ENCODE measurements at regions not wholly inside any gene's neighbourhood (a gene's known extent, or its start where the extent isn't known, plus 50 kb on each side); places are given as distances from the start of the nearest gene placed in this dataset.

- DNase-seq (no peak), ATAC-seq (replicated peaks) (no peak)
- Mint-ChIP-seq H3K36me3 (peaks cover 0 to 4% of the 10 kb centered on the region in 2 donors), H3K27me3 (no peaks in the 10 kb centered on the region), H3K9me3 (peaks cover 0 to 1% of the 10 kb centered on the region in 2 donors), H3K4me3 (no peak overlapping the region), H3K4me1 (peaks cover 2 to 6% of the 10 kb centered on the region in 2 donors), H3K27ac (no peak overlapping the region)
Measured at GRCh38 chr9:80046481-80046880, 474.7 kb downstream of the TLE4 start.

DNA sequence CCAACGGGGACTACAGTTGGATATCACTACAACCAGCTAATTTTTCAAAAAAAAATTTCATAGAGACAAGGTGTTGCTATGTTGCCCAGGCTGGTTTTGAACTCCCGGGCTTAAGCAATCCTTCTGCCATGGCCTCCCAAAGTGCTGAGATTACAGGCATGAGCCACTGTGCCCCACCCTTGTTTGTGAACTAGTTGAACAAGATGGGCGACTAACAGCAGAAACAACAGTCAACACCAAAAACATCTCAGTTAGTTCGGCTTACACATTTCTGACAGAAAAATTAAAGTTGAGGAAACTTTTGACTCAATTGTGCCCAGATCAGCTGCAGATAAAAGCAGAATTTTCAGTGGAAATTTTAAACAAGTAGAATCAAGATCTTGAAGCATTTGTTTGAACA, 470.1 kb downstream of the TLE4 start:
- Mint-ChIP-seq H3K4me1 (peaks cover 2 to 6% of the 10 kb centered on the region in 2 donors), H3K9me3 (peaks cover 0 to 3% of the 10 kb centered on the region in 2 donors), H3K36me3 (no peaks in the 10 kb centered on the region), H3K4me3 (no peak overlapping the region), H3K27me3 (no peaks in the 10 kb centered on the region), H3K27ac (no peak overlapping the region)
- DNase-seq = no peak
- ATAC-seq (replicated peaks) = no peak

DNA sequence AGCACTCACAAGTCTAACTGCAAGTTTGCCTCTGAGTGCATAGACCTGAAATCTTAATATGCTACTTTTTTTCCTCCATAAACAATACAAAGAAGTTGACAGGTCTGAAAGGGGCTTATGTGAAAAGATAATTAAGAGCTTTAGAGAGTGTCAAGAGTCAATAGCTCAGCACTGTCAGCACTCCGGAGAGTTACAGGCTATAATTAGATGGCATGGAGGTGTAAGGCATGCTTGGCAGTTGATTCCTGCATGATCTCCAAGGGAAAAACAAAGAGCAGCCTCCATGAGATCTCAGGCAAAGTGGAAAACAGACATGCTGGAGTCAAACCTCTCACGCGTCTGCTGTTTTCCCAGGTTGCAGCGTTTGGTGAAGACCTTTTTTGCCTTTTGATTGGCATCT, 468.7 kb downstream of the TLE4 start:
- Mint-ChIP-seq H3K27ac (no peak overlapping the region), H3K4me3 (no peak overlapping the region), H3K36me3 (no peaks in the 10 kb centered on the region), H3K9me3 (peaks cover 0 to 3% of the 10 kb centered on the region in 2 donors), H3K4me1 (peaks cover 2 to 6% of the 10 kb centered on the region in 2 donors), H3K27me3 (no peaks in the 10 kb centered on the region)
- no peak for DNase-seq
- no peak for ATAC-seq (replicated peaks)

- peaks cover 0 to 10% of the 10 kb centered on the region in 2 donors for H3K36me3 Mint-ChIP-seq
- H3K4me3 Mint-ChIP-seq = no peak overlapping the region
- H3K27ac Mint-ChIP-seq = no peak overlapping the region
- no peak for ATAC-seq (replicated peaks)
- H3K27me3 Mint-ChIP-seq = no peaks in the 10 kb centered on the region
- H3K4me1 Mint-ChIP-seq = peaks cover 6 to 21% of the 10 kb centered on the region in 2 donors
- DNase-seq = no peak
- peaks cover 12 to 16% of the 10 kb centered on the region in 2 donors for H3K9me3 Mint-ChIP-seq
Measured at GRCh38 chr9:80030801-80031200, 459.0 kb downstream of the TLE4 start.

DNA sequence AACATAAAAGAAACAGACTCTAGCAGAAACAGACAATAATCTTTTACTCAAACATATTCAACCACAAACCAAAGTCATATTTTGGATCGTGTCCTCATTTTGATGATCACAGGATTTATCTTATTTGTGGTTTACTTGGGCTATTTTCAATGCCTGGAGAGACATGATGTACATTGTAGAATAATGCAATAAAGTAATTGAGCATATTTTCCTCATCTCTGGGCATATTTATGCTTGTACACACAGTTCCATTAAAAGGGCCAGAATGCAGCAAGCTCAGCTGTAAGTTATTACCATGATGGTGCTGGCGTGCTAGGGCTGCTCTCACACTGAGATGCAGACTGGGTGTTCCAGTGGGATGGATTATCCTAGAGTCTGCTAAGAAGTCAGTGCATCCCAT, 456.7 kb downstream of the TLE4 start:
- DNase-seq (no peak), ATAC-seq (replicated peaks) (no peak)
- Mint-ChIP-seq H3K36me3 (peaks cover 2 to 8% of the 10 kb centered on the region in 2 donors), H3K27ac (no peak overlapping the region), H3K9me3 (peaks cover 9 to 13% of the 10 kb centered on the region in 2 donors), H3K27me3 (no peaks in the 10 kb centered on the region), H3K4me1 (peaks cover 13 to 35% of the 10 kb centered on the region in 2 donors), H3K4me3 (no peak overlapping the region)

DNA sequence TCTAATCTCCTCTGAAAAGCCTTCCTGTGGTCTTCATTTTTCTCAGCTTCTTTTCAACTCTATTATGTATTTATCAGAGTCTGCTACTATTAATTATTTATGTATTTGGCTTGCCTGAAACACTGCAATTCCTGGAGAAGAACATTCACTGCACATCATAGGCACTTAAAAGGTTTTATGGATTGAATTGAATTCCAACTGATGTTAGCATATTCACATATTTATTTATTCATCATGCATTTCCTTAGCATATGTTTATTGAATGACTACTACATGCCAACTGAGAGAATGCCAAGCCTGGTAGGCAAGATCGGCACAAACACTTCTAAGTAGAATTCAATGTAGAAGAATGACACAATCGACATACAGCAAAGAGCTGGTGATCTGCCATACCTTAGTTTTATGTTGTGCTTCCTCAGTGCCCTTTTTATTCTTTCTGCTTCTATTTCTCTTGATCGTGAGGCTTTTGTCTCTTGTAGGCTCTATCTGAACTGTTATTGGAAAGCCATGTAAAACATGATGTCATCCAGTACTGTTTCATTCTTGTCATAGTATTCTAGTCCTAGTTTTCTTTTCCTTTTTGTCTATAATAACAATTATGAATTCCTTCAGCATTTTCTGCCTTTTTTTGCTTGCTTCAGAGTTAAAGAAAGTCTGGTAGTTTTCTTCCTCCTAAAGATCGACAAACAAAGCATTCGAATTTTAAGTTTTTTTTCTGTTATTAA, 454.2 kb downstream of the TLE4 start:
- Mint-ChIP-seq H3K36me3 (peaks cover 4 to 6% of the 10 kb centered on the region in 2 donors), H3K9me3 (peaks cover 6 to 7% of the 10 kb centered on the region in 2 donors), H3K4me1 (peaks cover 24 to 60% of the 10 kb centered on the region in 2 donors), H3K27me3 (no peaks in the 10 kb centered on the region), H3K4me3 (no peak overlapping the region), H3K27ac (peak overlapping the region; percentile 6)
- DNase-seq (no peak), ATAC-seq (replicated peaks) (no peak)

DNA sequence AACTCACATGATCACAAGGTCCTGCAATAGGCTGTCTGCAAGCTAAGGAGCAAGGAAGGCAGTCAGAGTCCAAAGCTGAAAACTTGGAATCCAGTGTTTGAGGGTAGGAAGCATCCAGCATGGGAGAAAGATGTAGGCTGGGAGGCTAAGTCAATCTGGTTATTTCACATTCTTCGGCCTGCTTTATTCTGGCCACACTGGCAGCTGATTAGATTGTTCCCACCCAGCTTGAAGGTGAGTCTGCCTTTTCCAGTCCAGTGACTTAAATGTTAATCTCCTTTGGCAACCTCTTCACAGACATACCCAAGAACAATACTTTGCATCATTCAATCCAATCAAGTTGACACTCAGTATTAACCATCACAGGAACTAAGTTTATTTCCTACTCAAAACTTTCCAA, 453.4 kb downstream of the TLE4 start:
- Mint-ChIP-seq H3K4me1 (peaks cover 30 to 68% of the 10 kb centered on the region in 2 donors), H3K36me3 (peaks cover 4 to 6% of the 10 kb centered on the region in 2 donors), H3K27ac (no peak overlapping the region), H3K9me3 (peaks cover 6 to 7% of the 10 kb centered on the region in 2 donors), H3K4me3 (no peak overlapping the region), H3K27me3 (no peaks in the 10 kb centered on the region)
- no peak for ATAC-seq (replicated peaks)
- DNase-seq = no peak

DNA sequence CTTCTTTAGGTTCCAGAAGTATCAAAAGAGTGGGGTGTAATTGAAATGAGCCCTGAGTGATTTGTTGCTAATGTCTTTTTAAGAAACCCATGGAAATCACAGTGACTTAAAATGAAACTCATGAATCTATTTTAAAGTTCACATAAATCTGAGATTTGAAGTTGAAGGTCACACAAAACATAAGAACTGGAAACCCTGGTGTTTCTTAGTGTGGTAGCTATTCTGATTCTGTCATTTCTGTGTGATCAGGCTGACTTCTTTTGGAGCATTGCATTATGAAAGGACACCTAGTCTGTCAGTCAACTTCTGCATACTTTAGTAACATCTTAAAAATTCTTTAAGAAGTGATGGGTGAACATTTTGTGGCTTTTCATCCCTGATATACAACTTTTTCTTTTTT, 448.8 kb downstream of the TLE4 start:
- peaks cover 4 to 7% of the 10 kb centered on the region in 2 donors for H3K9me3 Mint-ChIP-seq
- H3K4me3 Mint-ChIP-seq = peak overlapping the region; percentile 46
- peak; percentile 90 for ATAC-seq (replicated peaks)

DNA sequence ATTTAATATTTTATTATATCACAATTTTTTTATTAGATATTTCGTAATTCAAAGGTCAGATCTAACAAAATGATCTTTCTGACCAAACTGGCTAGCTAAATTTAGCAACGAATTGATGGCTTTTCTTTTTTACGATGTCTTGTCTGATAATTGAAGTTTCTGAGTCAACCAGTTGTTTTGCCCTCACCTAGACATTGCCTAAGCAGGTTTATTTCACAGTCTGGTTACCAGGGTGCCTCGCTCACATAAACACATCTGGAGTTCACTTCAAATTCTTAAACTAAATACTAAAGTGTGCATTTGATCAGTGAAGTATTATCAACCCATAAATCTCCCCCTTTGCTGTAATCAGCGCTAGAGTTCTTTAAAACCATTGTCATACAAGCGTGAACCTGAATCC, 448.3 kb downstream of the TLE4 start:
- Mint-ChIP-seq H3K27ac (peak overlapping the region; percentile 88), H3K27me3 (no peaks in the 10 kb centered on the region), H3K4me3 (peak overlapping the region; percentile 46), H3K4me1 (peaks cover 25 to 43% of the 10 kb centered on the region in 2 donors), H3K9me3 (peaks cover 4 to 7% of the 10 kb centered on the region in 2 donors), H3K36me3 (peaks cover 4 to 6% of the 10 kb centered on the region in 2 donors)
- peak; percentile 22 to 48 for ATAC-seq (replicated peaks)
- no peak for DNase-seq

More for the DNA sequence above, 448.8 kb downstream of the TLE4 start:
- DNase-seq = no peak
- Mint-ChIP-seq H3K4me1 (peaks cover 27 to 46% of the 10 kb centered on the region in 2 donors), H3K36me3 (peaks cover 4 to 6% of the 10 kb centered on the region in 2 donors), H3K27me3 (no peaks in the 10 kb centered on the region), H3K27ac (peak overlapping the region; percentile 88)

- ATAC-seq (replicated peaks) (no peak), DNase-seq (no peak)
- Mint-ChIP-seq H3K27ac (no peak overlapping the region), H3K4me1 (peaks cover 12 to 26% of the 10 kb centered on the region in 2 donors), H3K36me3 (peaks cover 9 to 16% of the 10 kb centered on the region in 2 donors), H3K4me3 (no peak overlapping the region), H3K27me3 (no peaks in the 10 kb centered on the region), H3K9me3 (peaks cover 12 to 21% of the 10 kb centered on the region in 2 donors)
Measured at GRCh38 chr9:80013891-80014290, 442.1 kb downstream of the TLE4 start.

DNA sequence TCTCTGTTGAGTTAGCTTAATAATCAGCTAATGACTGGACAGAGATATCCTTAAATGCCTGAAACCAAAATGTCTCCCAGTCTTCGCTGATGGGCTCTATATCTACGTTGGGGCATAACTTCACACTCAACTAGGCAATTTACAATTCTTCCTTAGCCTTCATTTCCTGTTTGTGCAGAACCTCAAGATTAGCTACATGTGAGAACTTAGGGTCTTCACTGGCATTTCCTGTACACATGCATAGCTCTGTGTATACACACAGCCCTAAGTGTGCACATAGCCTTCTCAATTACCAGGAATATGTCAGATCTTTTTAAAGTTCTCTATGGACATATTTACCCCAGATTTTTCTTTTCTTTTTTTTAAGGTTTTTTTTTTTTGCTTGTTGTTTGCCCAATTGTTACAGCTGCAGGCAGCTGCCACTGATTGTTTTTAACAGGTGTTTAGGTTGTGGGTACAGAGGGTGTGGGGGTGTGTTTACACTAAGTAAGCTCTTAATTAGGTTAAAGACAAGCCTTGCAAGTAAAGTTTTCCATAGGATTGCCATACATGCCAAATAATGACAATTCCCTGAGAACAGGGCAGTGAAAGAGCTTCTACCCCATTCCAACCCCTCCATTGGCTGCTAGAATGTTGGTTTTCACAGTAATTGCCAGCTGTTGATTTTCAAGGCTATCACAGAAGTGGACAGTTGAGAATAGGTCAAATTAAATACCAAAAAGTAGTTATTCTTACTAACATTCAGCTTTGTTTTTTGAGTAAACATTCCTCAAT, 441.0 kb downstream of the TLE4 start:
- H3K4me3 Mint-ChIP-seq = no peak overlapping the region
- H3K4me1 Mint-ChIP-seq = peaks cover 12 to 26% of the 10 kb centered on the region in 2 donors

DNA sequence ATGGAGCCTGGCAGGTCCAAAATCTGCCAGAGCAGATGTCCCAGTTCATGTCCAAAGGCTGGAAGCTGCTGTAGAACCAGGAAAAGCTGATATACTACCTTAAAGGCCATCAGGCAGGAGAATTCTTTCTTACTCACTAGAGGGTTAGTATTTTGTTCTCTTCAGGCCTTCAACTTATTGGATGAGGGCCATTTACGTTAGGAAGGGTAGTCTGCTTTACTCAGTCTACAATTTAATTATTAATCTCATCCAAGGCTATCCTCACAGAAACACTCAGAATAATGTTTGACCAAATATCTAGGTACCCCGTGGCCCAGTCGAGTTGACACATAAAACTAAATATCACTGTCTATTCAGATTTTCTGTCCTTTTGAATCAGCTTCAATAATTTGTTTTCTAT, 437.4 kb downstream of the TLE4 start:
- DNase-seq (no peak), ATAC-seq (replicated peaks) (no peak)
- peaks cover 10 to 16% of the 10 kb centered on the region in 2 donors for H3K9me3 Mint-ChIP-seq
- H3K27ac Mint-ChIP-seq = no peak overlapping the region
- peaks cover 7 to 16% of the 10 kb centered on the region in 2 donors for H3K36me3 Mint-ChIP-seq
- peaks cover 12 to 22% of the 10 kb centered on the region in 2 donors for H3K4me1 Mint-ChIP-seq
- H3K4me3 Mint-ChIP-seq = no peak overlapping the region
- no peaks in the 10 kb centered on the region for H3K27me3 Mint-ChIP-seq

More for the DNA sequence above, 441.0 kb downstream of the TLE4 start:
- Mint-ChIP-seq H3K9me3 (peaks cover 12 to 21% of the 10 kb centered on the region in 2 donors), H3K27ac (no peak overlapping the region), H3K36me3 (peaks cover 9 to 16% of the 10 kb centered on the region in 2 donors), H3K27me3 (no peaks in the 10 kb centered on the region)
- ATAC-seq (replicated peaks) (no peak), DNase-seq (no peak)

GRCh38 chr9:80004714-80005113, 432.9 kb downstream of the TLE4 start:
- H3K27ac Mint-ChIP-seq = no peak overlapping the region
- H3K27me3 Mint-ChIP-seq = no peaks in the 10 kb centered on the region
- no peaks in the 10 kb centered on the region for H3K9me3 Mint-ChIP-seq
- ATAC-seq (replicated peaks) = no peak
- H3K36me3 Mint-ChIP-seq = no peaks in the 10 kb centered on the region
- H3K4me3 Mint-ChIP-seq = no peak overlapping the region
- no peak for DNase-seq
- H3K4me1 Mint-ChIP-seq = peaks cover 0 to 5% of the 10 kb centered on the region in 2 donors

DNA sequence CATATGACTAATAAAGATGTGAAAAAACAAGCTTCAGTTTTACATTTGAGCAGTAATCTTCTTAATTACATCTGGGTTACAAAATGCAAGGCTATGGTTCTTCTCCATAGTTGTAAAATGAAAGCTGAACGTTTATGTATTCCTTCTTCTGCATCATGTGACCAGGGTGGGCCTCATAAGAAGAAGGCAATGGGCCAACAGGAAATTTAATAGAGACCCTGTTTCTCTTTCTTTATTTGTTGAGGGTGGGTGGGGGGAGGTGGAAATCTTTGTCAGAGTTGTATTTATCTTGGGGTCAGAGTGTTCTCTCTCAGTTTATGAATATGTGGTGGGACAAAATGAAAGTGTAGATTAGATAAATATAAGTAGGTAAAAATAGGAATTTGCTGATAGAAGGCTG, 418.8 kb downstream of the TLE4 start:
- Mint-ChIP-seq H3K27me3 (no peaks in the 10 kb centered on the region), H3K4me3 (no peak overlapping the region), H3K27ac (no peak overlapping the region), H3K36me3 (no peaks in the 10 kb centered on the region), H3K9me3 (peaks cover 3 to 9% of the 10 kb centered on the region in 2 donors), H3K4me1 (peaks cover 0 to 2% of the 10 kb centered on the region in 2 donors)
- DNase-seq (no peak), ATAC-seq (replicated peaks) (no peak)
